ENCODE measurements at regions not wholly inside any gene's neighbourhood (a gene's known extent, or its start where the extent isn't known, plus 50 kb on each side); places are given as distances from the start of the nearest gene placed in this dataset.

DNA sequence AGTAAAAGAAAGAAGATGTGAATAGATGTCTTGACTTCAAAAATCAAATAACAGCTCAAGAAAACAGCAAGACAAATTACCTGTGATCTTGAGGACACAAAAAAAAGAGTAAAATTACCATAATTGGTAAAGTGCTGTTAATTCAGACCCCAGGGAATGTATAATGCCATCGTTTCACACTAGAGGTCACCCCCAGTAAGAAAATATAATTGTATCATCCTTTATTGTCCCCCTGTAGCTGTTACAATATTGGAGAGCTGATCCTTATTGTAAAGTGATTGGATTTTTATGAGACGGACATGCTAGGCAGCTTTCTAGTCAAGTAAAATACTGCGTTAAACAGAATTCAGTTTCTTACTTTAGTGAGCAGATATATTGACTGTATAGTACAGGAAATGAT is 377.0 kb downstream of the TLE1 start:
- TF ChIP-seq, protein P1, sequence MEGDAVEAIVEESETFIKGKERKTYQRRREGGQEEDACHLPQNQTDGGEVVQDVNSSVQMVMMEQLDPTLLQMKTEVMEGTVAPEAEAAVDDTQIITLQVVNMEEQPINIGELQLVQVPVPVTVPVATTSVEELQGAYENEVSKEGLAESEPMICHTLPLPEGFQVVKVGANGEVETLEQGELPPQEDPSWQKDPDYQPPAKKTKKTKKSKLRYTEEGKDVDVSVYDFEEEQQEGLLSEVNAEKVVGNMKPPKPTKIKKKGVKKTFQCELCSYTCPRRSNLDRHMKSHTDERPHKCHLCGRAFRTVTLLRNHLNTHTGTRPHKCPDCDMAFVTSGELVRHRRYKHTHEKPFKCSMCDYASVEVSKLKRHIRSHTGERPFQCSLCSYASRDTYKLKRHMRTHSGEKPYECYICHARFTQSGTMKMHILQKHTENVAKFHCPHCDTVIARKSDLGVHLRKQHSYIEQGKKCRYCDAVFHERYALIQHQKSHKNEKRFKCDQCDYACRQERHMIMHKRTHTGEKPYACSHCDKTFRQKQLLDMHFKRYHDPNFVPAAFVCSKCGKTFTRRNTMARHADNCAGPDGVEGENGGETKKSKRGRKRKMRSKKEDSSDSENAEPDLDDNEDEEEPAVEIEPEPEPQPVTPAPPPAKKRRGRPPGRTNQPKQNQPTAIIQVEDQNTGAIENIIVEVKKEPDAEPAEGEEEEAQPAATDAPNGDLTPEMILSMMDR (IDR thresholded peaks at IDR 0.05; ENCODE audit: low read depth, low read length) = no peak
- TF ChIP-seq POLR2A (IDR thresholded peaks at IDR 0.05; ENCODE audit: extremely low read depth, insufficient read length) = no peak
- TF ChIP-seq MYC (IDR thresholded peaks at IDR 0.05; ENCODE audit: low read depth, low read length) = no peak
